K562 (cell line): ENCODE measurements at regions not wholly inside any gene's neighbourhood (a gene's known extent, or its start where the extent isn't known, plus 50 kb on each side); places are given as distances from the start of the nearest gene placed in this dataset.

Experiments used
- CTBP1 ChIP-seq: fragments of 450-650 bp; IDR thresholded peaks from 2 replicates; pipeline ENCODE4 v1.6.1; 2016; ENCODE audit warnings: borderline replicate concordance
- EP300 ChIP-seq: IDR thresholded peaks from 2 replicates; pipeline ENCODE4 v1.6.1; 2012; ENCODE audit warnings: low read length, improper control_type of control experiment
- HNRNPH1 ChIP-seq: fragments of 200-400 bp; formaldehyde crosslinking; optimal IDR thresholded peaks from 2 replicates; pipeline ENCODE3; 2017; ENCODE audit warnings: low read depth, mild to moderate bottlenecking, low read length, moderate library complexity
- TOE1 ChIP-seq, 2 experiments: fragments of 450-650 bp in 1 of 2; sonication (generic) in 1 of 2; formaldehyde crosslinking in 1 of 2; IDR thresholded peaks; 2 replicates each; pipeline versions ENCODE4 v1.7.1 to v1.8.0; 2016 to 2022; ENCODE audit warnings: borderline replicate concordance in 2 of 2, mild to moderate bottlenecking in 2 of 2, antibody characterized with exemption in 1 of 2, inconsistent platforms in 1 of 2, low read depth in 1 of 2, missing genetic modification reagents in 1 of 2, moderate library complexity in 1 of 2
- TSC22D4 ChIP-seq: fragments of 450-650 bp; IDR thresholded peaks from 2 replicates; pipeline ENCODE4 v1.6.1; 2016; ENCODE audit warnings: missing genetic modification characterization, missing biosample characterization, control low read depth
- XRCC5 ChIP-seq: fragments of 200-400 bp; formaldehyde crosslinking; IDR thresholded peaks from 2 replicates; pipeline ENCODE4 v1.6.1; 2017; ENCODE audit warnings: low read depth, mild to moderate bottlenecking, low read length
- TF ChIP-seq, protein P1 (sequence below): fragments of 450-650 bp; IDR thresholded peaks from 2 replicates; pipeline ENCODE4 v1.6.1; 2016; ENCODE audit warnings: mild to moderate bottlenecking, moderate library complexity
- TF ChIP-seq, protein P2 (sequence below), 2 experiments: fragments of 250-450 bp in 1 of 2; fragments of 450-650 bp in 1 of 2; sonication (Bioruptor Pico) in 1 of 2; IDR thresholded peaks; 2 replicates each; pipeline versions ENCODE4 v1.6.1 to v1.8.0; 2016 to 2021; ENCODE audit warnings: mild to moderate bottlenecking in 2 of 2, moderate library complexity in 2 of 2, missing compliant biosample characterization in 1 of 2, missing genetic modification characterization in 1 of 2
- TF ChIP-seq, protein P3 (sequence below): fragments of 250-450 bp; sonication (Bioruptor Pico); IDR thresholded peaks from 2 replicates; pipeline ENCODE4 v1.9.0; 2021; ENCODE audit warnings: mild to moderate bottlenecking, inconsistent platforms

DNA sequence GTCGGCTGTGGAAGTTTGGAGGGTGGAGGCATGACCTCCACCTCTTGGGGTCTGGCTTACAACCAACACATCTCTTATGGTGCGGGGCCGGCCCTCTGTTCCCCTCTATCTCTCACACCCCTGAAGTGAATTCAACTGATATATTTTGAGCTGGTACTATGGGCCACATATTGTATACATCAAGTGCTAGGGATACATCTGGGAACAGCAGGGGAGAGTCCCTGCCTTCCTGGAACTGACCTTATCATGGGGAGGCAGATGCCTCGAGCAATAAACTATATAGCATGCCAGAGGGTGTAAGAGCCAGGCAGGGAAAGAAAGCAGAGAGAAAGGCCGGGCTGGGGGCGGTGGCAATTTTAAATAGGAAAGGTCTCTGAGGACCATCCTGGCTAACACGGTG lies 60.4 kb upstream of the TRPM1 start (continued):
- TF ChIP-seq, protein P1, sequence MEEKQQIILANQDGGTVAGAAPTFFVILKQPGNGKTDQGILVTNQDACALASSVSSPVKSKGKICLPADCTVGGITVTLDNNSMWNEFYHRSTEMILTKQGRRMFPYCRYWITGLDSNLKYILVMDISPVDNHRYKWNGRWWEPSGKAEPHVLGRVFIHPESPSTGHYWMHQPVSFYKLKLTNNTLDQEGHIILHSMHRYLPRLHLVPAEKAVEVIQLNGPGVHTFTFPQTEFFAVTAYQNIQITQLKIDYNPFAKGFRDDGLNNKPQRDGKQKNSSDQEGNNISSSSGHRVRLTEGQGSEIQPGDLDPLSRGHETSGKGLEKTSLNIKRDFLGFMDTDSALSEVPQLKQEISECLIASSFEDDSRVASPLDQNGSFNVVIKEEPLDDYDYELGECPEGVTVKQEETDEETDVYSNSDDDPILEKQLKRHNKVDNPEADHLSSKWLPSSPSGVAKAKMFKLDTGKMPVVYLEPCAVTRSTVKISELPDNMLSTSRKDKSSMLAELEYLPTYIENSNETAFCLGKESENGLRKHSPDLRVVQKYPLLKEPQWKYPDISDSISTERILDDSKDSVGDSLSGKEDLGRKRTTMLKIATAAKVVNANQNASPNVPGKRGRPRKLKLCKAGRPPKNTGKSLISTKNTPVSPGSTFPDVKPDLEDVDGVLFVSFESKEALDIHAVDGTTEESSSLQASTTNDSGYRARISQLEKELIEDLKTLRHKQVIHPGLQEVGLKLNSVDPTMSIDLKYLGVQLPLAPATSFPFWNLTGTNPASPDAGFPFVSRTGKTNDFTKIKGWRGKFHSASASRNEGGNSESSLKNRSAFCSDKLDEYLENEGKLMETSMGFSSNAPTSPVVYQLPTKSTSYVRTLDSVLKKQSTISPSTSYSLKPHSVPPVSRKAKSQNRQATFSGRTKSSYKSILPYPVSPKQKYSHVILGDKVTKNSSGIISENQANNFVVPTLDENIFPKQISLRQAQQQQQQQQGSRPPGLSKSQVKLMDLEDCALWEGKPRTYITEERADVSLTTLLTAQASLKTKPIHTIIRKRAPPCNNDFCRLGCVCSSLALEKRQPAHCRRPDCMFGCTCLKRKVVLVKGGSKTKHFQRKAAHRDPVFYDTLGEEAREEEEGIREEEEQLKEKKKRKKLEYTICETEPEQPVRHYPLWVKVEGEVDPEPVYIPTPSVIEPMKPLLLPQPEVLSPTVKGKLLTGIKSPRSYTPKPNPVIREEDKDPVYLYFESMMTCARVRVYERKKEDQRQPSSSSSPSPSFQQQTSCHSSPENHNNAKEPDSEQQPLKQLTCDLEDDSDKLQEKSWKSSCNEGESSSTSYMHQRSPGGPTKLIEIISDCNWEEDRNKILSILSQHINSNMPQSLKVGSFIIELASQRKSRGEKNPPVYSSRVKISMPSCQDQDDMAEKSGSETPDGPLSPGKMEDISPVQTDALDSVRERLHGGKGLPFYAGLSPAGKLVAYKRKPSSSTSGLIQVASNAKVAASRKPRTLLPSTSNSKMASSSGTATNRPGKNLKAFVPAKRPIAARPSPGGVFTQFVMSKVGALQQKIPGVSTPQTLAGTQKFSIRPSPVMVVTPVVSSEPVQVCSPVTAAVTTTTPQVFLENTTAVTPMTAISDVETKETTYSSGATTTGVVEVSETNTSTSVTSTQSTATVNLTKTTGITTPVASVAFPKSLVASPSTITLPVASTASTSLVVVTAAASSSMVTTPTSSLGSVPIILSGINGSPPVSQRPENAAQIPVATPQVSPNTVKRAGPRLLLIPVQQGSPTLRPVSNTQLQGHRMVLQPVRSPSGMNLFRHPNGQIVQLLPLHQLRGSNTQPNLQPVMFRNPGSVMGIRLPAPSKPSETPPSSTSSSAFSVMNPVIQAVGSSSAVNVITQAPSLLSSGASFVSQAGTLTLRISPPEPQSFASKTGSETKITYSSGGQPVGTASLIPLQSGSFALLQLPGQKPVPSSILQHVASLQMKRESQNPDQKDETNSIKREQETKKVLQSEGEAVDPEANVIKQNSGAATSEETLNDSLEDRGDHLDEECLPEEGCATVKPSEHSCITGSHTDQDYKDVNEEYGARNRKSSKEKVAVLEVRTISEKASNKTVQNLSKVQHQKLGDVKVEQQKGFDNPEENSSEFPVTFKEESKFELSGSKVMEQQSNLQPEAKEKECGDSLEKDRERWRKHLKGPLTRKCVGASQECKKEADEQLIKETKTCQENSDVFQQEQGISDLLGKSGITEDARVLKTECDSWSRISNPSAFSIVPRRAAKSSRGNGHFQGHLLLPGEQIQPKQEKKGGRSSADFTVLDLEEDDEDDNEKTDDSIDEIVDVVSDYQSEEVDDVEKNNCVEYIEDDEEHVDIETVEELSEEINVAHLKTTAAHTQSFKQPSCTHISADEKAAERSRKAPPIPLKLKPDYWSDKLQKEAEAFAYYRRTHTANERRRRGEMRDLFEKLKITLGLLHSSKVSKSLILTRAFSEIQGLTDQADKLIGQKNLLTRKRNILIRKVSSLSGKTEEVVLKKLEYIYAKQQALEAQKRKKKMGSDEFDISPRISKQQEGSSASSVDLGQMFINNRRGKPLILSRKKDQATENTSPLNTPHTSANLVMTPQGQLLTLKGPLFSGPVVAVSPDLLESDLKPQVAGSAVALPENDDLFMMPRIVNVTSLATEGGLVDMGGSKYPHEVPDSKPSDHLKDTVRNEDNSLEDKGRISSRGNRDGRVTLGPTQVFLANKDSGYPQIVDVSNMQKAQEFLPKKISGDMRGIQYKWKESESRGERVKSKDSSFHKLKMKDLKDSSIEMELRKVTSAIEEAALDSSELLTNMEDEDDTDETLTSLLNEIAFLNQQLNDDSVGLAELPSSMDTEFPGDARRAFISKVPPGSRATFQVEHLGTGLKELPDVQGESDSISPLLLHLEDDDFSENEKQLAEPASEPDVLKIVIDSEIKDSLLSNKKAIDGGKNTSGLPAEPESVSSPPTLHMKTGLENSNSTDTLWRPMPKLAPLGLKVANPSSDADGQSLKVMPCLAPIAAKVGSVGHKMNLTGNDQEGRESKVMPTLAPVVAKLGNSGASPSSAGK = no peak
- TF ChIP-seq EP300 (peak; percentile 19; the same call in 1 of the 2 replicates), CTBP1 (no peak), TOE1 (IDR thresholded peaks at IDR 0.05; ENCODE audit: borderline replicate concordance) (no peak), TOE1 (CRISPR knock-in tag; IDR thresholded peaks at IDR 0.05; ENCODE audit: borderline replicate concordance, low read depth) (no peak), XRCC5 (no peak), HNRNPH1 (no peak), TSC22D4 (tag) (no peak)
- TF ChIP-seq, protein P2, sequence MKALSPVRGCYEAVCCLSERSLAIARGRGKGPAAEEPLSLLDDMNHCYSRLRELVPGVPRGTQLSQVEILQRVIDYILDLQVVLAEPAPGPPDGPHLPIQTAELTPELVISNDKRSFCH (CRISPR knock-in tag; IDR thresholded peaks at IDR 0.05) = no peak
- TF ChIP-seq, protein P2 (tag; IDR thresholded peaks at IDR 0.05) = no peak
- TF ChIP-seq, protein P3, sequence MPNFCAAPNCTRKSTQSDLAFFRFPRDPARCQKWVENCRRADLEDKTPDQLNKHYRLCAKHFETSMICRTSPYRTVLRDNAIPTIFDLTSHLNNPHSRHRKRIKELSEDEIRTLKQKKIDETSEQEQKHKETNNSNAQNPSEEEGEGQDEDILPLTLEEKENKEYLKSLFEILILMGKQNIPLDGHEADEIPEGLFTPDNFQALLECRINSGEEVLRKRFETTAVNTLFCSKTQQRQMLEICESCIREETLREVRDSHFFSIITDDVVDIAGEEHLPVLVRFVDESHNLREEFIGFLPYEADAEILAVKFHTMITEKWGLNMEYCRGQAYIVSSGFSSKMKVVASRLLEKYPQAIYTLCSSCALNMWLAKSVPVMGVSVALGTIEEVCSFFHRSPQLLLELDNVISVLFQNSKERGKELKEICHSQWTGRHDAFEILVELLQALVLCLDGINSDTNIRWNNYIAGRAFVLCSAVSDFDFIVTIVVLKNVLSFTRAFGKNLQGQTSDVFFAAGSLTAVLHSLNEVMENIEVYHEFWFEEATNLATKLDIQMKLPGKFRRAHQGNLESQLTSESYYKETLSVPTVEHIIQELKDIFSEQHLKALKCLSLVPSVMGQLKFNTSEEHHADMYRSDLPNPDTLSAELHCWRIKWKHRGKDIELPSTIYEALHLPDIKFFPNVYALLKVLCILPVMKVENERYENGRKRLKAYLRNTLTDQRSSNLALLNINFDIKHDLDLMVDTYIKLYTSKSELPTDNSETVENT (CRISPR knock-in tag) = no peak
